HepG2 (cell line): ENCODE measurements at regions not wholly inside any gene's neighbourhood (a gene's known extent, or its start where the extent isn't known, plus 50 kb on each side); places are given as distances from the start of the nearest gene placed in this dataset.

Experiments used
- ATAC-seq: fragments of 200-7000 bp; cut with Tn5 transposase; 3 replicates; pipeline ENCODE4 v1.9.1; 2020; ENCODE audit warnings: mild to moderate bottlenecking, moderate library complexity
- BruUV-seq: library from RNA; stranded (reverse); fragments of 400-500 nt; replicated peaks from 2 replicates; lab custom pipeline; 2021; lab: Mats Ljungman, UMichigan
- CTCF ChIA-PET: fragments of 300-600 bp; formaldehyde crosslinking; extraction: SDS; loops from one replicate; lab custom pipeline; 2021; ENCODE audit warnings: low total read pairs, inconsistent platforms, low intra/inter-chr PET ratio; lab: Yijun Ruan, JAX
- POLR2A ChIA-PET: fragments of 350-600 bp; sonication (Branson Sonifier 250); formaldehyde crosslinking; loops from one replicate; lab custom pipeline; 2020; ENCODE audit warnings: antibody characterized with exemption, inconsistent platforms; lab: Yijun Ruan, JAX
- DNase-seq: peaks from one replicate; pipeline ENCODE4 v3.0.0-alpha.2; 2015; ENCODE audit warnings: low spot score
- FAIRE-seq: peaks from 3 replicates; lab custom pipeline; 2011; peaks lifted over from hg19 to GRCh38; lab: Jason Lieb, UNC
- H2AFZ ChIP-seq: one replicate; pipeline ENCODE4 v1.6.1; 2011; ENCODE audit warnings: low read length, inconsistent platforms
- H3K27ac ChIP-seq: fragments of 300-600 bp; 3 replicates; pipeline ENCODE4 v1.8.0; 2011; ENCODE audit warnings: mixed run types, mild to moderate bottlenecking, mixed read lengths, low read length, inconsistent platforms; ENCODE audit not compliant: insufficient read depth; ENCODE audit errors: extremely low read length
- H3K27me3 ChIP-seq, 2 experiments: fragments of 200-600 bp in 1 of 2; 2 replicates in 1 of 2; 3 replicates in 1 of 2; pipeline versions ENCODE4 v1.6.0 to v1.8.0; 2011; ENCODE audit warnings: low read length in 2 of 2, mild to moderate bottlenecking in 2 of 2, moderate library complexity in 2 of 2, inconsistent platforms in 1 of 2; ENCODE audit not compliant: insufficient read depth in 2 of 2, control insufficient read depth in 1 of 2
- H3K36me3 ChIP-seq, 2 experiments: fragments of 200-600 bp in 1 of 2; replicated peaks in 1 of 2; 2 replicates in 1 of 2; 3 replicates in 1 of 2; pipeline versions ENCODE4 v1.5.1 to v1.8.0; 2011; ENCODE audit warnings: low read length in 2 of 2, inconsistent platforms in 1 of 2; ENCODE audit not compliant: insufficient read depth in 2 of 2, control insufficient read depth in 1 of 2
- H3K4me1 ChIP-seq: 2 replicates; pipeline ENCODE4 v1.5.1; 2012; ENCODE audit warnings: low read length, inconsistent platforms; ENCODE audit not compliant: insufficient read depth
- H3K4me2 ChIP-seq: 2 replicates; pipeline ENCODE4 v1.6.0; 2011; ENCODE audit warnings: low read depth, low read length, inconsistent platforms
- H3K4me3 ChIP-seq, 3 experiments: fragments of 200-600 bp in 1 of 3; sonication (generic), shearing (Covaris generic) in 1 of 3; replicated peaks in 1 of 3; 2 replicates each; pipeline ENCODE4 v1.5.1; 2011 to 2016; ENCODE audit warnings: low read length in 3 of 3, inconsistent platforms in 2 of 3, low read depth in 2 of 3, mild to moderate bottlenecking in 2 of 3, control low read depth in 1 of 3, mixed read lengths in 1 of 3; ENCODE audit not compliant: insufficient read depth in 1 of 3
- H3K79me2 ChIP-seq: one replicate; pipeline ENCODE4 v1.6.1; 2011; ENCODE audit warnings: low read length, inconsistent platforms; ENCODE audit not compliant: insufficient read depth
- H3K9ac ChIP-seq: 2 replicates; pipeline ENCODE4 v1.6.0; 2011; ENCODE audit warnings: mild to moderate bottlenecking, low read depth, low read length, inconsistent platforms; ENCODE audit not compliant: insufficient read depth
- H3K9me3 ChIP-seq: 2 replicates; pipeline ENCODE4 v1.5.1; 2012; ENCODE audit warnings: mild to moderate bottlenecking, low read length
- H4K20me1 ChIP-seq: 2 replicates; pipeline ENCODE4 v1.6.0; 2011; ENCODE audit warnings: inconsistent platforms, mild to moderate bottlenecking, low read length, moderate library complexity; ENCODE audit not compliant: insufficient read depth
- DNMT3B ChIP-seq: conservative IDR thresholded peaks from 2 replicates; pipeline ENCODE4 v1.6.1; 2016; ENCODE audit warnings: missing biosample characterization, control low read depth
- HNRNPH1 ChIP-seq: fragments of 200-400 bp; formaldehyde crosslinking; optimal IDR thresholded peaks from 2 replicates; pipeline ENCODE3; 2017; ENCODE audit warnings: mild to moderate bottlenecking, low read depth, low read length
- ISL2 ChIP-seq: sonication (generic); formaldehyde crosslinking; IDR thresholded peaks from 2 replicates; pipeline ENCODE4 v1.5.0; 2020; ENCODE audit warnings: missing genetic modification reagents
- NR2F6 ChIP-seq, 2 experiments: IDR thresholded peaks; 2 replicates each; pipeline ENCODE4 v1.6.1; 2016; ENCODE audit warnings: antibody characterized with exemption in 1 of 2, mild to moderate bottlenecking in 1 of 2
- PAX8 ChIP-seq: sonication (generic); formaldehyde crosslinking; IDR thresholded peaks from 2 replicates; pipeline ENCODE4 v1.8.0; 2022; ENCODE audit warnings: mild to moderate bottlenecking, missing genetic modification reagents, borderline replicate concordance
- REST ChIP-seq, 2 experiments: IDR thresholded peaks; 2 replicates each; pipeline ENCODE4 v1.6.1; 2011 to 2012; ENCODE audit warnings: low read length in 2 of 2, borderline replicate concordance in 1 of 2, low read depth in 1 of 2, mild to moderate bottlenecking in 1 of 2, moderate library complexity in 1 of 2
- SRSF4 ChIP-seq: fragments of 200-400 bp; formaldehyde crosslinking; IDR thresholded peaks from one replicate; pipeline ENCODE4 v1.6.1; 2018; ENCODE audit warnings: mild to moderate bottlenecking, low read depth, low read length, moderate library complexity; ENCODE audit not compliant: poor library complexity, severe bottlenecking
- TGIF2 ChIP-seq: IDR thresholded peaks from 2 replicates; pipeline ENCODE4 v1.6.1; 2016; ENCODE audit warnings: control low read depth, missing compliant biosample characterization
- ZMYM3 ChIP-seq: sonication (generic); formaldehyde crosslinking; IDR thresholded peaks from 2 replicates; pipeline ENCODE4 v1.5.1; 2020; ENCODE audit warnings: mild to moderate bottlenecking, missing genetic modification reagents
- ZNF44 ChIP-seq: sonication (generic); formaldehyde crosslinking; IDR thresholded peaks from 2 replicates; pipeline ENCODE4 v1.5.1; 2020; ENCODE audit warnings: mild to moderate bottlenecking, missing genetic modification reagents
- ZNF775 ChIP-seq: sonication (generic); formaldehyde crosslinking; IDR thresholded peaks from 2 replicates; pipeline ENCODE4 v1.4.0; 2020; ENCODE audit warnings: missing genetic modification reagents, mild to moderate bottlenecking, moderate library complexity, borderline replicate concordance
- WGBS: methylation state at CpG from one replicate; pipeline ENCODE4 v1.1.6; 2017; ENCODE audit warnings: low lambda C conversion rate; 5-methylcytosine and 5-hydroxymethylcytosine counted together
- in situ Hi-C: cut with HindIII; loops from 2 replicates; pipeline ENCODE4 v1.10.0; 2017; ENCODE audit warnings: low pct_unique_long_range_greater_than_20kb; ENCODE audit not compliant: extremely low pct_ligation_motif_present
- intact Hi-C: fragments of 100-400 bp; cut with micrococcal nuclease; formaldehyde crosslinking; loops from one replicate; pipeline ENCODE4 v1.10.0; 2022; ENCODE audit not compliant: unreplicated experiment
- TF ChIP-seq, protein P1 (sequence below): sonication (generic); formaldehyde crosslinking; IDR thresholded peaks from 2 replicates; pipeline ENCODE4 v1.8.1; 2023; ENCODE audit warnings: mild to moderate bottlenecking, inconsistent platforms, moderate library complexity, missing genetic modification reagents, borderline replicate concordance
- TF ChIP-seq, protein P2 (sequence below): sonication (generic); formaldehyde crosslinking; IDR thresholded peaks from 2 replicates; pipeline ENCODE4 v1.4.0; 2020; ENCODE audit warnings: missing genetic modification reagents, low read depth, mild to moderate bottlenecking, borderline replicate concordance
- TF ChIP-seq, protein P3 (sequence below), 2 experiments: sonication (generic) in 1 of 2; formaldehyde crosslinking in 1 of 2; IDR thresholded peaks; 2 replicates each; pipeline versions ENCODE4 v1.4.0 to v1.6.1; 2018 to 2020; ENCODE audit warnings: missing genetic modification reagents in 2 of 2, borderline replicate concordance in 1 of 2, low read depth in 1 of 2, mild to moderate bottlenecking in 1 of 2, missing biosample characterization in 1 of 2

GRCh38 chr7:68715907-68716306 is 882.4 kb upstream of the AUTS2 start:
- no peak overlapping the region for H2AFZ ChIP-seq
- H4K20me1 ChIP-seq: no peaks in the 10 kb centered on the region
- TF ChIP-seq PAX8 (CRISPR knock-in tag) (no peak), ZNF44 (no peak), HNRNPH1 (no peak), DNMT3B (no peak), REST (IDR thresholded peaks at IDR 0.05; ENCODE audit: borderline replicate concordance in 1 of 2, low read depth in 1 of 2, low read length in 2 of 2) (no peak), ZMYM3 (CRISPR knock-in tag) (no peak), NR2F6 (IDR thresholded peaks at IDR 0.05) (no peak), NR2F6 (CRISPR knock-in tag; IDR thresholded peaks at IDR 0.05) (no peak), SRSF4 (no peak), ISL2 (CRISPR knock-in tag) (no peak), TGIF2 (no peak), ZNF775 (CRISPR knock-in tag) (no peak)
- TF ChIP-seq, protein P1, sequence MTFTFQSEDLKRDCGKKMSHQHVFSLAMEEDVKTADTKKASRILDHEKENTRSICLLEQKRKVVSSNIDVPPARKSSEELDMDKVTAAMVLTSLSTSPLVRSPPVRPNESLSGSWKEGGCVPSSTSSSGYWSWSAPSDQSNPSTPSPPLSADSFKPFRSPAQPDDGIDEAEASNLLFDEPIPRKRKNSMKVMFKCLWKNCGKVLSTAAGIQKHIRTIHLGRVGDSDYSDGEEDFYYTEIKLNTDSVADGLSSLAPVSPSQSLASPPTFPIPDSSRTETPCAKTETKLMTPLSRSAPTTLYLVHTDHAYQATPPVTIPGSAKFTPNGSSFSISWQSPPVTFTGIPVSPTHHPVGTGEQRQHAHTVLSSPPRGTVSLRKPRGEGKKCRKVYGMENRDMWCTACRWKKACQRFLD (CRISPR knock-in tag): no peak
- TF ChIP-seq, protein P2, sequence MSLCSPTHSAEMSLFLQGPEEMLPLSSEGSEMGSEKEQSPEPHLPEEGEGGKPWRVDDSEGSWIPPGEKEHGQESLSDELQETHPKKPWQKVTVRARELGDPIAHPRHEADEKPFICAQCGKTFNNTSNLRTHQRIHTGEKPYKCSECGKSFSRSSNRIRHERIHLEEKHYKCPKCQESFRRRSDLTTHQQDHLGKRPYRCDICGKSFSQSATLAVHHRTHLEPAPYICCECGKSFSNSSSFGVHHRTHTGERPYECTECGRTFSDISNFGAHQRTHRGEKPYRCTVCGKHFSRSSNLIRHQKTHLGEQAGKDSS (CRISPR knock-in tag): no peak
- TF ChIP-seq, protein P3, sequence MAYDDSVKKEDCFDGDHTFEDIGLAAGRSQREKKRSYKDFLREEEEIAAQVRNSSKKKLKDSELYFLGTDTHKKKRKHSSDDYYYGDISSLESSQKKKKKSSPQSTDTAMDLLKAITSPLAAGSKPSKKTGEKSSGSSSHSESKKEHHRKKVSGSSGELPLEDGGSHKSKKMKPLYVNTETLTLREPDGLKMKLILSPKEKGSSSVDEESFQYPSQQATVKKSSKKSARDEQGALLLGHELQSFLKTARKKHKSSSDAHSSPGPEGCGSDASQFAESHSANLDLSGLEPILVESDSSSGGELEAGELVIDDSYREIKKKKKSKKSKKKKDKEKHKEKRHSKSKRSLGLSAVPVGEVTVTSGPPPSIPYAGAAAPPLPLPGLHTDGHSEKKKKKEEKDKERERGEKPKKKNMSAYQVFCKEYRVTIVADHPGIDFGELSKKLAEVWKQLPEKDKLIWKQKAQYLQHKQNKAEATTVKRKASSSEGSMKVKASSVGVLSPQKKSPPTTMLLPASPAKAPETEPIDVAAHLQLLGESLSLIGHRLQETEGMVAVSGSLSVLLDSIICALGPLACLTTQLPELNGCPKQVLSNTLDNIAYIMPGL (CRISPR knock-in tag; IDR thresholded peaks at IDR 0.05; ENCODE audit: borderline replicate concordance in 1 of 2, low read depth in 1 of 2): no peak
- no peaks in the 10 kb centered on the region for H3K9me3 ChIP-seq
- CTCF ChIA-PET: no interaction called here
- POLR2A ChIA-PET: no interaction called here
- no TSS peak for BruUV-seq
- ATAC-seq (no peak), FAIRE-seq (no peak), DNase-seq (no peak)
- H3K27me3 ChIP-seq: no peaks in the 10 kb centered on the region
- no peak overlapping the region for H3K9ac ChIP-seq
- intact Hi-C loops (no loop called here), in situ Hi-C loops (no loop called here)
- H3K4me3 ChIP-seq: no peak overlapping the region
- H3K4me1 ChIP-seq: no peaks in the 10 kb centered on the region
- H3K79me2 ChIP-seq: no peaks in the 10 kb centered on the region
- WGBS: 27% methylated on average over 4 of the region's 4 CpGs
- H3K36me3 ChIP-seq: no peaks in the 10 kb centered on the region
- no peak overlapping the region for H3K4me2 ChIP-seq
- H3K27ac ChIP-seq: no peak overlapping the region
